CD8-positive, alpha-beta memory T cell (primary cell): ENCODE measurements at regions not wholly inside any gene's neighbourhood (a gene's known extent, or its start where the extent isn't known, plus 50 kb on each side); places are given as distances from the start of the nearest gene placed in this dataset.

ENCODE experiments used
- CTCF ChIA-PET: fragments of 350-600 bp; sonication (Branson Sonifier 250); formaldehyde crosslinking; loops from one replicate; lab custom pipeline; 2021; ENCODE audit warnings: antibody characterized with exemption; lab: Charles Lee
- POLR2A ChIA-PET: fragments of 350-600 bp; sonication (Branson Sonifier 250); formaldehyde crosslinking; loops from one replicate; lab custom pipeline; 2021; ENCODE audit warnings: antibody characterized with exemption; lab: Charles Lee
- DNase-seq, 5 donors: peaks; one replicate each; pipeline versions ENCODE4 v3.0.0 to v3.0.0-alpha.2; 2020 to 2022; ENCODE audit warnings: mixed read lengths in 1 of 5
- H3K27ac ChIP-seq: one replicate; pipeline ENCODE4 v1.7.0; 2013; ENCODE audit warnings: low read depth, mild to moderate bottlenecking, low read length, moderate library complexity
- H3K27me3 ChIP-seq: 2 replicates; pipeline ENCODE4 v1.7.0; 2013; ENCODE audit warnings: low read length, mild to moderate bottlenecking; ENCODE audit not compliant: insufficient read depth, poor library complexity, severe bottlenecking
- H3K36me3 ChIP-seq: 2 replicates; pipeline ENCODE4 v1.7.0; 2013; ENCODE audit warnings: mild to moderate bottlenecking, low read length, moderate library complexity; ENCODE audit not compliant: insufficient read depth
- H3K4me1 ChIP-seq: 2 replicates; pipeline ENCODE4 v1.7.0; 2013; ENCODE audit warnings: mild to moderate bottlenecking, low read length, moderate library complexity; ENCODE audit not compliant: insufficient read depth
- H3K4me3 ChIP-seq: 2 replicates; pipeline ENCODE4 v1.7.0; 2013; ENCODE audit warnings: mild to moderate bottlenecking, low read length
- H3K9me3 ChIP-seq: 2 replicates; pipeline ENCODE4 v1.7.0; 2013; ENCODE audit warnings: mild to moderate bottlenecking, low read length
- H3K27ac Mint-ChIP-seq, 8 donors: one replicate each; pipeline ENCODE4 v1.8.0; 2020 to 2021; ENCODE audit warnings: mixed read lengths in 8 of 8, mild to moderate bottlenecking in 6 of 8, inconsistent platforms in 3 of 8, moderate library complexity in 3 of 8
- H3K27me3 Mint-ChIP-seq, 2 donors: one replicate each; pipeline ENCODE4 v1.8.0; 2020 to 2021; ENCODE audit warnings: mixed read lengths in 2 of 2, mild to moderate bottlenecking in 1 of 2, moderate library complexity in 1 of 2
- H3K36me3 Mint-ChIP-seq, 3 donors: one replicate each; pipeline ENCODE4 v1.8.0; 2020 to 2021; ENCODE audit warnings: mixed read lengths in 3 of 3, inconsistent platforms in 1 of 3, mild to moderate bottlenecking in 1 of 3
- H3K4me1 Mint-ChIP-seq, 3 donors: one replicate each; pipeline ENCODE4 v1.8.0; 2020 to 2021; ENCODE audit warnings: mixed read lengths in 3 of 3, inconsistent platforms in 1 of 3, mild to moderate bottlenecking in 1 of 3
- H3K4me3 Mint-ChIP-seq, 7 donors: one replicate each; pipeline ENCODE4 v1.8.0; 2020 to 2021; ENCODE audit warnings: mixed read lengths in 7 of 7, mild to moderate bottlenecking in 6 of 7, moderate library complexity in 4 of 7, inconsistent platforms in 2 of 7
- H3K9me3 Mint-ChIP-seq, 5 donors: one replicate each; pipeline ENCODE4 v1.8.0; 2020 to 2022; ENCODE audit warnings: mixed read lengths in 5 of 5, mild to moderate bottlenecking in 3 of 5, moderate library complexity in 2 of 5, inconsistent platforms in 1 of 5

DNA sequence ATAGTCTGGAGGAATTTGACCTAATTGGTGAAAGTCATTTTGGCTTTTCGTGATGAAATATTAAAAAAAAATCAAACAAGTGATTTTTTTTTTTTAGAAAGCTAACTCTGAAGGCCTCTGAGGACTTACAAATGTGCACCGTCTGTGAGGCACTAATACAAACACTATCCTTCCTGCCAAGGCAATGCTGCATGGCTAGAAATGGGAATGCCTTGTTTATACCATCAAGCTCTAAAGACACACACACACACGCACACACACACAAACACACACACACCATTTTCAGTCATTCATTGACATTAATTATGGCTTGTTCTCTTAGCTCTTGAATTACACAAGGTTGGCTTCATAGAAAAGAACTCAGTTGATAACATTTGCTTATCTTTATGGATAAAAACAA is 1242.0 kb upstream of the ACVR2A start:
- no peak overlapping the region for H3K27ac ChIP-seq
- no peak overlapping the region for H3K27ac Mint-ChIP-seq
- no peak for DNase-seq
- H3K36me3 Mint-ChIP-seq, result no peaks in the 10 kb centered on the region
- H3K4me3 Mint-ChIP-seq, result no peak overlapping the region
- no peaks in the 10 kb centered on the region for H3K27me3 ChIP-seq
- no peaks in the 10 kb centered on the region for H3K36me3 ChIP-seq
- no peaks in the 10 kb centered on the region for H3K9me3 ChIP-seq
- H3K4me1 ChIP-seq, result no peaks in the 10 kb centered on the region
- ChIA-PET POLR2A (no interaction called here), CTCF (no interaction called here)
- H3K4me3 ChIP-seq, result no peak overlapping the region
- peaks cover 0 to 2% of the 10 kb centered on the region in 2 donors for H3K27me3 Mint-ChIP-seq
- H3K9me3 Mint-ChIP-seq, result peaks cover 0 to 9% (median 4%) of the 10 kb centered on the region in 5 donors
- H3K4me1 Mint-ChIP-seq, result no peaks in the 10 kb centered on the region

DNA sequence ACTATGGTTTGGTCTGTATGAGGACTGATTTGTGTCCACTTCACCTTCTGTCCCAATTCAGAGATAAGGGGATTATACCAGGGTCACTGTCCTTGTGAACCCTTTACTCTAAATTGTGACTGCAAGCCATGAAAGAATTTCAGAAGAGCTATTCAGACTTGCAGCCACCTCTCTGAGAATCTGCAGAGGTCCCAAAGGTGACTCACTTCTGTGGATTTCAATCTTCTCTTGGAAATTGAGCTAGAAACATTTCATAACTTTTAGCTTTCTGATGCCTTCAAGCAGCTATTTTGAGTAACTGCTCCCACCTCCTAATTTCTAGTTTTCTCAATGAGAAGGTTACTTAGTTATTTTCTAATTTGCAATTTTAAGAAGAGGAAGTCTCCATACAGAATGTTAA is 1242.4 kb upstream of the ACVR2A start:
- H3K4me1 Mint-ChIP-seq, result no peaks in the 10 kb centered on the region
- CTCF ChIA-PET, result no interaction called here

DNA sequence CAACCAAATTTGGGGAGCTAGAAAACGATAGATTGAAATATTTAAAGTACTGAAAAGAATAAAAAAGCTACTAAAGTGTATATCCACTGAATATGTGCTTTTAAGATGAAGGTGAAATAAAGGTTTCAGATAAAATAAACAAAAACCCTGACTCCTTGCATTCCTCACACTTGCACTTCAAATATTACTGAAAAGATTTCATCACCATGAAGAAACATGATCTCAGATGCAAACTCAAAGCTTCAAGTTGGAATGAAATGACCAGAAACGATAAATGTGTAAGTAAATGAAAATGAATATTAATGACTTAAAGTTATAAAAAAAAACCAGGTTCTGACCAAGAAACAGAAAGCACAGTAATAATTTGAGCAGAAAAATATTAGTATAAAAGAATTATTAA is 1246.0 kb upstream of the ACVR2A start:
- peaks cover 0 to 6% (median 0%) of the 10 kb centered on the region in 5 donors for H3K9me3 Mint-ChIP-seq
- H3K36me3 ChIP-seq, result no peaks in the 10 kb centered on the region
- H3K36me3 Mint-ChIP-seq, result no peaks in the 10 kb centered on the region
- no peaks in the 10 kb centered on the region for H3K27me3 ChIP-seq
- no peak overlapping the region for H3K4me3 ChIP-seq
- no peak overlapping the region for H3K4me3 Mint-ChIP-seq
- no peak overlapping the region for H3K27ac Mint-ChIP-seq
- peaks cover 0 to 2% of the 10 kb centered on the region in 2 donors for H3K27me3 Mint-ChIP-seq
- CTCF ChIA-PET, result no interaction called here
- POLR2A ChIA-PET, result no interaction called here
- no peak overlapping the region for H3K27ac ChIP-seq
- no peak for DNase-seq
- no peaks in the 10 kb centered on the region for H3K4me1 ChIP-seq
- no peaks in the 10 kb centered on the region for H3K4me1 Mint-ChIP-seq
- H3K9me3 ChIP-seq, result no peaks in the 10 kb centered on the region

More for the DNA sequence above, 1242.4 kb upstream of the ACVR2A start:
- POLR2A ChIA-PET, result no interaction called here
- no peaks in the 10 kb centered on the region for H3K36me3 Mint-ChIP-seq
- Histone ChIP-seq H3K27ac (no peak overlapping the region), H3K4me1 (no peaks in the 10 kb centered on the region), H3K36me3 (no peaks in the 10 kb centered on the region), H3K4me3 (no peak overlapping the region), H3K9me3 (no peaks in the 10 kb centered on the region), H3K27me3 (no peaks in the 10 kb centered on the region)
- H3K27me3 Mint-ChIP-seq, result peaks cover 0 to 2% of the 10 kb centered on the region in 2 donors
- H3K4me3 Mint-ChIP-seq, result no peak overlapping the region
- no peak overlapping the region for H3K27ac Mint-ChIP-seq
- peaks cover 0 to 7% (median 4%) of the 10 kb centered on the region in 5 donors for H3K9me3 Mint-ChIP-seq
- DNase-seq, result no peak

DNA sequence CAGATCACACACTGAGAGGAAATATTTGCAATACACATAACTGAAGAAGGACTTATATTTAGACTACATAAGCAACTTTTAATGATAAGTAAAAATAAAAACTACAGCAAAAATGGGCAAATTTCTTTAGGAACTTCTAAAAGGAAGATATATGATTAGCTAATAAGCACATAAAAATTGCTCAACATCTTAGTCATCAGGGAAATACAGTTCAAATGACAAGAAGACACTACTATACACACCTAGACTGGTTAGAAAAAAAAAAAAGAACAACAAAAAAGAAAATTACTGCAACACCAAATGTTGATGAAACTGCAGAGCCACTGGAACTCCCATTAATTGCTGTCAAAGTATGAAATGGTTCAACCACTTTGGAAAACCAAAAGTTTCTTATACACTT is 1247.5 kb upstream of the ACVR2A start:
- H3K4me1 Mint-ChIP-seq, result no peaks in the 10 kb centered on the region
- peaks cover 0 to 8% (median 6%) of the 10 kb centered on the region in 5 donors for H3K9me3 Mint-ChIP-seq
- H3K36me3 Mint-ChIP-seq, result no peaks in the 10 kb centered on the region
- Histone ChIP-seq H3K36me3 (no peaks in the 10 kb centered on the region), H3K4me1 (no peaks in the 10 kb centered on the region), H3K9me3 (no peaks in the 10 kb centered on the region), H3K27me3 (no peaks in the 10 kb centered on the region), H3K27ac (no peak overlapping the region), H3K4me3 (no peak overlapping the region)
- no peak overlapping the region for H3K27ac Mint-ChIP-seq
- CTCF ChIA-PET, result no interaction called here
- POLR2A ChIA-PET, result no interaction called here
- no peaks in the 10 kb centered on the region for H3K27me3 Mint-ChIP-seq
- no peak for DNase-seq
- H3K4me3 Mint-ChIP-seq, result no peak overlapping the region

DNA sequence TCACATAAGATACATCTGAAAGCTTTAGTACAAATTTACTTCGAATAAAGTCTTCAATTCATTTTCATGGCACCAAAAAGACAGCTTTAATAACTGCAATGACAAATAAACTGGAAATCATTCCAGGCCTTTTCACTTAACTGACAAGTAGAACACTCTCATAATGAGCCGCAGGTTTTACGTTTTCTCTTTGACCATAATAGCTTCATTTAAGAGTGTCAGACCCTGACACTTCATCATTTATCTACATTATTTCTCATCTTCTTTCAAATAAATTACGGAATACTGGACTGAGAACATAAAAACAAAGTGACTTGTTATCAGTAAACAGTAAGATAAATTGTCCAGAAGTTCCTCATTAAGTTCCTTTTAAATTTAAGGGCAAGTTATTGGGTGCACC is 1252.9 kb upstream of the ACVR2A start:
- Mint-ChIP-seq H3K9me3 (peaks cover 0 to 19% (median 7%) of the 10 kb centered on the region in 5 donors), H3K27ac (no peak overlapping the region), H3K4me3 (no peak overlapping the region), H3K4me1 (no peaks in the 10 kb centered on the region), H3K36me3 (no peaks in the 10 kb centered on the region), H3K27me3 (no peaks in the 10 kb centered on the region)
- Histone ChIP-seq H3K4me3 (no peak overlapping the region), H3K4me1 (no peaks in the 10 kb centered on the region), H3K27ac (no peak overlapping the region), H3K36me3 (no peaks in the 10 kb centered on the region), H3K27me3 (no peaks in the 10 kb centered on the region), H3K9me3 (no peaks in the 10 kb centered on the region)
- POLR2A ChIA-PET, result no interaction called here
- no peak for DNase-seq
- CTCF ChIA-PET, result no interaction called here

DNA sequence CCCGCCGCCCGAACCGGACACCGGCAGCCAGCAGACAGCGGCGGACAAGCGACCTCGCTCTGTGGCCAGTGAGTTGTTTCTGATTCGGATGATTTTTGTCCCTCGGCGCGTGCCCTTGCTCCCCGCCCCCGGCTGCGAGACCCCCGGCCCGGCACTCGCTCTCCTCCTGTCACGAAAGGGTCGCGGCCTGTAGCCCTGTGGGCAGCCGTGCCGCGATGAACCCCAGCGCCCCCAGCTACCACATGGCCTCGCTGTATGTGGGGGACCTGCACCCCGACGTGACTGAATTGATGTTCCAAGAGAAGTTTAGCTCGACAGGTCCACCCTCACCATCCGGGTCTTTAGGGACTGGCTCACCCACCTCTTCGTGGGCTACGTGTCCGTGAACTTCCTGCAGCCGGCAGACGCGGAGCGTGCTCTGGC is 1257.5 kb upstream of the ACVR2A start:
- H3K4me3 ChIP-seq, result no peak overlapping the region
- Mint-ChIP-seq H3K4me1 (no peaks in the 10 kb centered on the region), H3K27me3 (no peaks in the 10 kb centered on the region), H3K27ac (no peak overlapping the region), H3K4me3 (no peak overlapping the region), H3K9me3 (peaks cover 0 to 17% (median 4%) of the 10 kb centered on the region in 5 donors), H3K36me3 (no peaks in the 10 kb centered on the region)
- no peaks in the 10 kb centered on the region for H3K4me1 ChIP-seq
- H3K36me3 ChIP-seq, result no peaks in the 10 kb centered on the region
- CTCF ChIA-PET, result no interaction called here
- no peaks in the 10 kb centered on the region for H3K9me3 ChIP-seq
- no peaks in the 10 kb centered on the region for H3K27me3 ChIP-seq
- H3K27ac ChIP-seq, result no peak overlapping the region
- DNase-seq, result peak in 1 of 5 donors; percentile 41
- POLR2A ChIA-PET, result no interaction called here

DNA sequence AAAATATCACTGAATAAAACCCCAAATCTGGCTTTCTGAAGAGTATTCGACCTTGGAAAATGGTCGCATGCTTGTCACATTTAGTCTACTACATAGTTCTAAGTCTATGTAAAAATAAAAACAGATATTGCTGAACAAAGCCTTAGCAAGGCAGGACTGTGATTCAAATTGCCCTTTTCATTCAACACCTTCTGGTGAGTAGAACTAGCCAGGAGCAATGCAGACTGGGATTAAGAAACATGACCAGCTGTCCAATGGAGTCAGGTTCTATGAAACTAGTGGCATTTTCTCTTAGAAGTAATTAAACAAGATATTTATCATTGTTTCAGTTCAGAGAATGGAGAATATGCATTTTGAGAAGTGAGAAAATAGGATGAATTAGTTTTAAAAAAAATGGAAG is 1260.5 kb upstream of the ACVR2A start:
- H3K27me3 ChIP-seq, result no peaks in the 10 kb centered on the region
- ChIA-PET CTCF (no interaction called here), POLR2A (no interaction called here)
- H3K9me3 ChIP-seq, result no peaks in the 10 kb centered on the region
- H3K36me3 ChIP-seq, result no peaks in the 10 kb centered on the region
- H3K27ac ChIP-seq, result no peak overlapping the region
- H3K4me3 Mint-ChIP-seq, result no peak overlapping the region
- no peaks in the 10 kb centered on the region for H3K27me3 Mint-ChIP-seq
- H3K4me1 Mint-ChIP-seq, result no peaks in the 10 kb centered on the region
- no peaks in the 10 kb centered on the region for H3K4me1 ChIP-seq
- H3K4me3 ChIP-seq, result no peak overlapping the region
- H3K9me3 Mint-ChIP-seq, result peaks cover 0 to 13% (median 4%) of the 10 kb centered on the region in 5 donors
- H3K36me3 Mint-ChIP-seq, result no peaks in the 10 kb centered on the region
- no peak for DNase-seq
- no peak overlapping the region for H3K27ac Mint-ChIP-seq

DNA sequence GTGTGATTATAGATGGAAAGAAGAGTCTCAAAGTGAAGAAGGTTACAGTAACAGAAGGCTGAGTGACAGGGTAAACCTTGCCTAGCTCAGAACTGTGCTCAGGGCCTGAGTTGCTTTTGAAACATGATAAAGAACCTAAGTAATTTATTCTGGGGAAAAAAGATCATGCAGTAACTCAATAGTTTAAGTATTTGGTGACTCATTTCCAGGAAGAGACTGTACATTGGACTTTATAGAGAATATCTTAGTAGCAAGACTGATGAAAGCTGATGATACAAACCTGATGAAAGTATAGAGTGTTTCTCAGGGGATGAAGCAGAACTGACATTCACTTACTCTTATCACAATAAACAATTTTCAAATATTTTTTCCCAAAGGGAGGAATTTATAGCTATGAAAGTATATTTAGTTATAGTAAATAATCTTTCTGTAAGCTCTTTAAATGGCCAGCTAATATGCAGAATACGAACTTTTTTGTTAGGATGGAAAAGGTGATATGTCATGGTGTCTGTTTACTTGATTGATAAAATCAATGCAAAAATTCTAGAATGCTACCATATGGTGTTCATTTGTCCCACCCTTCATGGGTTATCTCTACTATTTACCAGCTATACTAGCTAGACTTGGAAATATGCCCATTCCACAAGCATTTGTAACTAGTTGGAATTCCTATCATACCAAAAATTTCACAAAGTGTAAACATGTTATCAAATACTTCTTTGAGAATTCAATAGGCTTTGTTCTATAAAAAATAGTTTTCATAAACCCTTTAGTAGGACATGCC is 1265.5 kb upstream of the ACVR2A start:
- no peak overlapping the region for H3K27ac ChIP-seq
- CTCF ChIA-PET, result no interaction called here
- peaks cover 0 to 5% (median 0%) of the 10 kb centered on the region in 5 donors for H3K9me3 Mint-ChIP-seq
- POLR2A ChIA-PET, result no interaction called here
- H3K4me3 ChIP-seq, result no peak overlapping the region
- no peak for DNase-seq
- no peaks in the 10 kb centered on the region for H3K36me3 Mint-ChIP-seq
- H3K27me3 ChIP-seq, result no peaks in the 10 kb centered on the region
- H3K27ac Mint-ChIP-seq, result no peak overlapping the region
- no peaks in the 10 kb centered on the region for H3K9me3 ChIP-seq
- no peaks in the 10 kb centered on the region for H3K36me3 ChIP-seq
- H3K4me1 ChIP-seq, result no peaks in the 10 kb centered on the region
- H3K4me3 Mint-ChIP-seq, result no peak overlapping the region
- no peaks in the 10 kb centered on the region for H3K27me3 Mint-ChIP-seq
- no peaks in the 10 kb centered on the region for H3K4me1 Mint-ChIP-seq
